RWPE2 (cell line): ENCODE measurements at regions not wholly inside any gene's neighbourhood (a gene's known extent, or its start where the extent isn't known, plus 50 kb on each side); places are given as distances from the start of the nearest gene placed in this dataset.

ENCODE experiments used
- ATAC-seq: fragments of 200-7000 bp; cut with Tn5 transposase; 3 replicates; pipeline ENCODE4 v1.9.1; 2021; ENCODE audit warnings: low read depth
- DNase-seq: peaks from one replicate; pipeline ENCODE4 v3.0.0-alpha.2; 2020; ENCODE audit warnings: low spot score
- H3K27ac ChIP-seq: fragments of 450-650 bp; 2 replicates; pipeline ENCODE4 v1.5.1; 2017; ENCODE audit warnings: mild to moderate bottlenecking; ENCODE audit not compliant: poor library complexity, severe bottlenecking
- H3K27me3 ChIP-seq: fragments of 250-450 bp; sonication (Bioruptor Pico); 2 replicates; pipeline ENCODE4 v1.5.1; 2021; ENCODE audit warnings: mild to moderate bottlenecking, moderate library complexity; ENCODE audit not compliant: insufficient read depth, poor library complexity, severe bottlenecking
- H3K36me3 ChIP-seq: fragments of 250-450 bp; sonication (Bioruptor Pico); 2 replicates; pipeline ENCODE4 v1.5.1; 2020; ENCODE audit warnings: low read depth, mild to moderate bottlenecking, moderate library complexity
- H3K4me1 ChIP-seq: fragments of 250-450 bp; sonication (Bioruptor Pico); 2 replicates; pipeline ENCODE4 v1.5.1; 2021; ENCODE audit warnings: mild to moderate bottlenecking, moderate library complexity; ENCODE audit not compliant: insufficient read depth, poor library complexity, severe bottlenecking
- H3K4me3 ChIP-seq: fragments of 250-450 bp; sonication (Bioruptor Pico); 2 replicates; pipeline ENCODE4 v1.5.1; 2021; ENCODE audit warnings: mild to moderate bottlenecking, moderate library complexity; ENCODE audit not compliant: severe bottlenecking
- H3K9me3 ChIP-seq: fragments of 250-450 bp; sonication (Bioruptor Pico); 2 replicates; pipeline ENCODE4 v1.5.1; 2021; ENCODE audit warnings: mild to moderate bottlenecking, moderate library complexity; ENCODE audit not compliant: severe bottlenecking
- TF ChIP-seq, protein P1 (sequence below): fragments of 450-650 bp; IDR thresholded peaks from one replicate; pipeline ENCODE4 v1.5.1; 2017; ENCODE audit warnings: mild to moderate bottlenecking, moderate library complexity; ENCODE audit not compliant: poor library complexity, severe bottlenecking

DNA sequence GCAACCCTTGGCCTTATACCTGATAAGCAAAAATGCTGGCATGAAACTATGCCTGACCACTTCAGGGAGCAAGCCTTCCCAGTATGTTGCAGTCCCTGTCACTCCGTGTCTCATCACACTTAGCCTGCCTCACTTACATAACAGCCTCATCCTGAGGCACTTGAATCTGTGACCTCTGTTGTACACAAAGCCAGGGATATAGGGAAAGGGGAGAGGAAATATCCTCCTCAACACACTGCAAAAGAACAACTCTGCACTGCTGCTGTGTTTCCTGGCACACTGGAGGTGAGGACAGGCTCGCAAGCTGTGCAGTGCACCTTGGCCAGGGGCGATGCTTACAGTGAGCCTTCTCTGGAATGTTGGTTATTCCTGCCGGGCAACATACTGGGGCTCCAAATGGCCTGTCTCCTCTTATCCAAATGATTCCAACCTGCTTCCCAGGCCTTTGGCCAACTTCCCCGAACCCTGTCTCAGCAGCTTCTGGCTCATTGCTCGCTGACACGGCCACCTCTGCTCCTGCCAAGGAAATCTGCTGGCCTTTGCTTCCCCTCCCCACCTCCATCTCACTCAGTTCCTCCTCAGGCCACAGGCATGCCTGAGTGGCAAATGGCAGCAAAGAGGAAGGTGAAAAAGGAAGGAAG is 109.2 kb downstream of the CD47 start:
- TF ChIP-seq, protein P1, sequence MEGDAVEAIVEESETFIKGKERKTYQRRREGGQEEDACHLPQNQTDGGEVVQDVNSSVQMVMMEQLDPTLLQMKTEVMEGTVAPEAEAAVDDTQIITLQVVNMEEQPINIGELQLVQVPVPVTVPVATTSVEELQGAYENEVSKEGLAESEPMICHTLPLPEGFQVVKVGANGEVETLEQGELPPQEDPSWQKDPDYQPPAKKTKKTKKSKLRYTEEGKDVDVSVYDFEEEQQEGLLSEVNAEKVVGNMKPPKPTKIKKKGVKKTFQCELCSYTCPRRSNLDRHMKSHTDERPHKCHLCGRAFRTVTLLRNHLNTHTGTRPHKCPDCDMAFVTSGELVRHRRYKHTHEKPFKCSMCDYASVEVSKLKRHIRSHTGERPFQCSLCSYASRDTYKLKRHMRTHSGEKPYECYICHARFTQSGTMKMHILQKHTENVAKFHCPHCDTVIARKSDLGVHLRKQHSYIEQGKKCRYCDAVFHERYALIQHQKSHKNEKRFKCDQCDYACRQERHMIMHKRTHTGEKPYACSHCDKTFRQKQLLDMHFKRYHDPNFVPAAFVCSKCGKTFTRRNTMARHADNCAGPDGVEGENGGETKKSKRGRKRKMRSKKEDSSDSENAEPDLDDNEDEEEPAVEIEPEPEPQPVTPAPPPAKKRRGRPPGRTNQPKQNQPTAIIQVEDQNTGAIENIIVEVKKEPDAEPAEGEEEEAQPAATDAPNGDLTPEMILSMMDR, result no peak
- H3K4me1 ChIP-seq, result peaks cover 6% of the 10 kb centered on the region
- H3K9me3 ChIP-seq, result no peaks in the 10 kb centered on the region
- DNase-seq, result no peak
- no peak overlapping the region for H3K4me3 ChIP-seq
- H3K27me3 ChIP-seq, result no peaks in the 10 kb centered on the region
- H3K27ac ChIP-seq, result no peak overlapping the region
- H3K36me3 ChIP-seq, result no peaks in the 10 kb centered on the region
- ATAC-seq, result no peak

DNA sequence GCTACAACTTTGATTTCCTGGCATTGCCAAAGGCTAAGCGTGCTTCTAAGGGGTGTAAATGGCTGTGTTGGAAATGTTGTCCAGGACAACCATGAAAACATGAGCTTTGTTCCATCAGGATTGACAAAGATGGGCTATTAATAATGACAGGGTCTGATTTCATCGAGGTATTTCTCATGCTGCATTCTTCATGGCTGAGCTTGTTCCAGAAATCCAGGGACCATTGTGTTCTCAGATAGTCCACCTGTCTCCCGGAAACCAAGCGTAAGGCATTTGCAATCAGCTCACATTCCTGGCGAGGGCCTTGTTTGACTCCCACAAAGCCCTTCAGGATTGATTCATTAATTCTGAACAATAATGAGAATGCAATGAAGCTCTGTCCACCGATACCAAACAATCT is 111.3 kb downstream of the CD47 start:
- H3K4me1 ChIP-seq, result no peaks in the 10 kb centered on the region
- H3K9me3 ChIP-seq, result no peaks in the 10 kb centered on the region
- no peak for ATAC-seq
- no peaks in the 10 kb centered on the region for H3K36me3 ChIP-seq
- DNase-seq, result no peak
- H3K27ac ChIP-seq, result no peak overlapping the region
- TF ChIP-seq, protein P1, result no peak
- H3K4me3 ChIP-seq, result no peak overlapping the region
- no peaks in the 10 kb centered on the region for H3K27me3 ChIP-seq

DNA sequence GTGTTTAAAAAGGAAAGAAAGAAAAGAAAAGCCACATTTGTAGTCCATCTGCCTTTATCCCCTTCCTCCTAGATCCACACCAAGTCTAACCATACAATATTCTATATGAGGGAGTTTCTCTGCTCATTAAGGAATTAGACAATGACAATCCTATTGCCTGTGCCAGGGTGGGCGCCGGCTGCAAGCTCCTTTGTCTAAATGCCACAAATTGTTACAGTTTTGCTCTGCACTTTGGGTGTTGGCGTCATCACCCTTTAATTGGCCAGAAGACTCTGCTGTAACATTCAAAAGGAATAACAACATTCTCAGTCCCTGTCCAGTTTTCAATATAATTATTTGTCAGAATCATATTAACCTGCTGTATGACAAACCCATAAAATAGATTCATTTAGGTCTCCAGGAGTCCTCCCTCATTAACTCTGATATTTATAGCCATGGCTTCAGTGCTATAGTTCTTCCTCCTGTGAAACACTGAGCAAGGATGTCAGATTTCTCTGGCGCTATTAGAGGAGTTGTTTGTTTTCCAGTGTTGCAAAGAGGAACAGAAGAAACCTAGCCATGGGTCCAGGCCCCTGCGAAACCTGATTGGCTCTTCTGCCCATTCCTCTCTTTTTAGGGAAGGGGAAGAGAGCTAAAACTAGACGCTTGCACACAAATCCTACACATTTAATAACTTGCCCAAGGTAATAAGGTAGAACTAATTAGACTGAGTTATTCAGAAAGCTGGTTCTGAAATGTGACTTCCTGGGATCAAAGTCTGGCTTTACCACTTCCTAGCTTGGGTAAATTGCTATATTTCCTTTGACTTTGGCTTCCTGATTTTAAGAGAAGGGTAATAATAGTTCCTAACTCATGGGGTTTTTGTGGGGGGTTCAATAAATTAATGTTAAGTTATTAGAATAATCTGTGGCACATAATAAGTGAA is 112.4 kb downstream of the CD47 start:
- H3K36me3 ChIP-seq, result no peaks in the 10 kb centered on the region
- TF ChIP-seq, protein P1, result no peak
- no peaks in the 10 kb centered on the region for H3K27me3 ChIP-seq
- DNase-seq, result no peak
- no peaks in the 10 kb centered on the region for H3K9me3 ChIP-seq
- ATAC-seq, result no peak
- no peaks in the 10 kb centered on the region for H3K4me1 ChIP-seq
- H3K4me3 ChIP-seq, result no peak overlapping the region
- no peak overlapping the region for H3K27ac ChIP-seq

DNA sequence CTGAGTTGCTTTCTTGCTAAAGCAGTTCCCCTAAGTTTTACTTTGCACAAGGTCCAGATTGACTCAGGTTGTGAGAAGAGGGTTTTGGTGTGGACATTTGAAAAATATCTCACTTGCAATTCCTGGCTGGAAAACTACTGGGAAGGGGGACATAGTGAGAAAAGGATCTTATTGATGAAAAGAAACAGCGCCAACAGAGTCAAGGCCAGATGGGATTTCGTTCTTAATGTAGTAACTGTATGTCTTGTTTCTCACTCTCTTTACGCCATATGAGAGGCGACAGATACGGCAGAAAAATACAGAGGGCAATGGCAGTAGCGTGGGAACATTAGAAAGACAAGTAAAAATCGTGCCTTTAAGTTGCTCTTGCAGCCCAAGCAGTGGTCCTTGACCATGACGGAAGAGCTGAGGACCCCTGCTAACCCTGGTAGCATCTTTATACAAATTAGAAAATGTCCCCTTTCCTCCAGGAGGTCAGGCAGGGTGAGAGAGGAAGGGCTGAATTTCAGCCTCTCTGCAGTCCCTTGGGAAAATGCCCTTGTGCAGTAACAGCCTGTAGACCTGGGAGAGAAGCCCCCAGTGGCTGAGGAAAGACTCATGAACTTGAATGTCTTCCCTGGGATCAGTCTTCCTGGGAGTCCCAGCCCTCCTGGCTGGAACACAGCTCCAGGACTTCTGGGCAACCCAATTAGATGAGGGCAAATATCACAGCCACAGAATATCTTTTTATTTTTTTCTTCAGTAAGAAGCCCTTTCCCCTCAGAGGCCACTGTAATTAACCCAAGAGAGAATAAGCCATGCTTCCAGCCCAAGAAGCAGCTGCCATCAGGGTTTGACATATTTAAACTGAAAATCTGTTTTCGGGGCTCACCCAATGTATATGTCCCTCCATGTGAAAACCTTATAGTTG is 113.4 kb downstream of the CD47 start:
- Histone ChIP-seq H3K36me3 (no peaks in the 10 kb centered on the region), H3K27ac (no peak overlapping the region), H3K4me3 (no peak overlapping the region), H3K4me1 (no peaks in the 10 kb centered on the region), H3K9me3 (no peaks in the 10 kb centered on the region), H3K27me3 (no peaks in the 10 kb centered on the region)
- TF ChIP-seq, protein P1, result no peak
- DNase-seq, result no peak
- no peak for ATAC-seq
